ENCODE measurements at regions not wholly inside any gene's neighbourhood (a gene's known extent, or its start where the extent isn't known, plus 50 kb on each side); places are given as distances from the start of the nearest gene placed in this dataset.

- no peaks in the 10 kb centered on the region for H3K27me3 ChIP-seq (replicated peaks in 1 of 2; ENCODE audit: control insufficient read depth in 2 of 2, insufficient read depth in 2 of 2, low read length in 1 of 2)
- no peaks in the 10 kb centered on the region for H3K79me2 ChIP-seq (ENCODE audit: control insufficient read depth, insufficient read depth, low read length)
- intact Hi-C loops (cut with micrococcal nuclease; ENCODE audit: unreplicated experiment) (no loop called here), in situ Hi-C loops (cut with MboI) (no loop called here)
- no peak overlapping the region for H3K4me2 ChIP-seq (ENCODE audit: control insufficient read depth, insufficient read depth)
- no TSS peak for BruUV-seq (replicated peaks)
- FAIRE-seq (no peak), DNase-seq (ENCODE audit: low read depth, low spot score) (no peak), ATAC-seq (no peak)
- H3K27ac ChIP-seq (ENCODE audit: control insufficient read depth, insufficient read depth) = no peak overlapping the region
- no peak overlapping the region for H3K9ac ChIP-seq (ENCODE audit: control insufficient read depth, insufficient read depth, low read length)
- ChIA-PET SMC1A (ENCODE audit: uncharacterized antibody, unreplicated experiment) (interaction anchor here (0.6 kb wide), 1 partner anchor 12 kb away, joined by 3 read pairs; no protein-coding TSS in a partner anchor), POLR2A (no interaction called here), RAD21 (ENCODE audit: unreplicated experiment) (interaction anchor here (0.8 kb wide), 1 partner anchor 145 kb away, joined by 3 read pairs; no protein-coding TSS in a partner anchor), CTCF (interaction anchor here (0.6 to 1.7 kb wide), 2 partner anchors 34 to 134 kb away, joined by 3 to 4 read pairs; no protein-coding TSS in a partner anchor)
- H3K9me3 ChIP-seq (replicated peaks; ENCODE audit: control insufficient read depth, insufficient read depth, low read length) = no peaks in the 10 kb centered on the region
- 62% methylated on average over 2 of the region's 2 CpGs for WGBS (ENCODE audit: insufficient coverage, insufficient replicate concordance, low lambda C conversion rate, missing lambda C conversion rate)
- H3K4me1 ChIP-seq (ENCODE audit: control insufficient read depth, insufficient read depth, low read length) = no peaks in the 10 kb centered on the region
- no peak for TF ChIP-seq BACH1 (IDR thresholded peaks at IDR 0.05; ENCODE audit: borderline replicate concordance)
- no peak for TF ChIP-seq ZNF622 (IDR thresholded peaks at IDR 0.05)
- no peak for TF ChIP-seq CBX3 (IDR thresholded peaks at IDR 0.05; ENCODE audit: borderline replicate concordance, low read depth)
- TF ChIP-seq NKRF (conservative IDR thresholded peaks at IDR 0.05) = no peak
- no peak for TF ChIP-seq RELB (IDR thresholded peaks at IDR 0.05; ENCODE audit: low read depth)
- TF ChIP-seq, protein P1, sequence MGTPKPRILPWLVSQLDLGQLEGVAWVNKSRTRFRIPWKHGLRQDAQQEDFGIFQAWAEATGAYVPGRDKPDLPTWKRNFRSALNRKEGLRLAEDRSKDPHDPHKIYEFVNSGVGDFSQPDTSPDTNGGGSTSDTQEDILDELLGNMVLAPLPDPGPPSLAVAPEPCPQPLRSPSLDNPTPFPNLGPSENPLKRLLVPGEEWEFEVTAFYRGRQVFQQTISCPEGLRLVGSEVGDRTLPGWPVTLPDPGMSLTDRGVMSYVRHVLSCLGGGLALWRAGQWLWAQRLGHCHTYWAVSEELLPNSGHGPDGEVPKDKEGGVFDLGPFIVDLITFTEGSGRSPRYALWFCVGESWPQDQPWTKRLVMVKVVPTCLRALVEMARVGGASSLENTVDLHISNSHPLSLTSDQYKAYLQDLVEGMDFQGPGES (IDR thresholded peaks at IDR 0.05) = no peak
- no peak for TF ChIP-seq SREBF2 (IDR thresholded peaks at IDR 0.05; ENCODE audit: low read length)
- no peak for TF ChIP-seq ZZZ3 (IDR thresholded peaks at IDR 0.05; ENCODE audit: control insufficient read depth, insufficient read length, low read depth)
- H3K36me3 ChIP-seq (ENCODE audit: control insufficient read depth in 2 of 2, insufficient read depth in 2 of 2, low read length in 1 of 2) = no peaks in the 10 kb centered on the region
- H2AFZ ChIP-seq (ENCODE audit: control insufficient read depth, low read depth, low read length) = no peak overlapping the region
- H4K20me1 ChIP-seq (ENCODE audit: control insufficient read depth, insufficient read depth) = no peaks in the 10 kb centered on the region
- no peak overlapping the region for H3K4me3 ChIP-seq
Observed at GRCh38 chr6:14968056-14968637, 277.7 kb upstream of the JARID2 start.

Data from GM12878 (cell line).